SK-N-SH (cell line): ENCODE measurements at regions not wholly inside any gene's neighbourhood (a gene's known extent, or its start where the extent isn't known, plus 50 kb on each side); places are given as distances from the start of the nearest gene placed in this dataset.

Experiments used
- CTCF ChIA-PET: fragments of 300-600, 350-600 bp; formaldehyde crosslinking; extraction: SDS; loops from one replicate; lab custom pipeline; 2021; lab: Yijun Ruan, JAX
- POLR2A ChIA-PET: fragments of 350-600 bp; sonication (Branson Sonifier 250); formaldehyde crosslinking; extraction: SDS; loops from one replicate; lab custom pipeline; 2020; ENCODE audit warnings: antibody characterized with exemption, inconsistent platforms; lab: Yijun Ruan, JAX
- DNase-seq: peaks from one replicate; pipeline ENCODE4 v3.0.0; 2012
- H2AFZ ChIP-seq: fragments of 200-600 bp; sonication (generic); 2 replicates; pipeline ENCODE4 v1.8.1; 2016; ENCODE audit warnings: antibody characterized with exemption, mild to moderate bottlenecking, low read depth
- H3F3A ChIP-seq: fragments of 200-600 bp; sonication (generic); replicated peaks from 2 replicates; pipeline ENCODE3; 2016; ENCODE audit warnings: antibody characterized with exemption, mild to moderate bottlenecking; ENCODE audit not compliant: insufficient read depth
- H3K27ac ChIP-seq, 2 experiments: fragments of 200-500 bp in 1 of 2; fragments of 200-600 bp in 1 of 2; sonication (Bioruptor generic) in 1 of 2; sonication (generic), shearing (Covaris generic) in 1 of 2; 2 replicates each; pipeline versions ENCODE4 v1.5.1 to v1.6.1; 2014 to 2016; ENCODE audit warnings: low read depth in 2 of 2, inconsistent platforms in 1 of 2, low read length in 1 of 2, mild to moderate bottlenecking in 1 of 2, mixed read lengths in 1 of 2
- H3K27me3 ChIP-seq: fragments of 200-600 bp; sonication (generic), shearing (Covaris generic); 2 replicates; pipeline ENCODE4 v1.6.1; 2016; ENCODE audit warnings: mixed run types; ENCODE audit not compliant: insufficient read depth
- H3K36me3 ChIP-seq, 2 experiments: fragments of 200-500 bp in 1 of 2; fragments of 200-600 bp in 1 of 2; sonication (Bioruptor generic) in 1 of 2; sonication (generic) in 1 of 2; replicated peaks in 1 of 2; 2 replicates each; pipeline versions ENCODE3 to v1.5.1; 2014 to 2016; ENCODE audit warnings: low read length in 1 of 2, mild to moderate bottlenecking in 1 of 2; ENCODE audit not compliant: insufficient read depth in 2 of 2, control insufficient read depth in 1 of 2
- H3K4me1 ChIP-seq, 2 experiments: fragments of 200-500 bp in 1 of 2; fragments of 200-600 bp in 1 of 2; sonication (Bioruptor generic) in 1 of 2; sonication (generic), shearing (Covaris generic) in 1 of 2; 2 replicates each; pipeline versions ENCODE4 v1.5.1 to v1.6.1; 2014 to 2016; ENCODE audit warnings: low read depth in 1 of 2, low read length in 1 of 2, mixed run types in 1 of 2; ENCODE audit not compliant: insufficient read depth in 2 of 2, control insufficient read depth in 1 of 2
- H3K4me2 ChIP-seq: fragments of 200-600 bp; sonication (generic), shearing (Covaris generic); 2 replicates; pipeline ENCODE4 v1.6.1; 2017; ENCODE audit warnings: mixed run types
- H3K4me3 ChIP-seq, 2 experiments: fragments of 200-500 bp in 1 of 2; fragments of 200-600 bp in 1 of 2; sonication (Bioruptor generic) in 1 of 2; sonication (generic), shearing (Covaris generic) in 1 of 2; 2 replicates each; pipeline versions ENCODE4 v1.5.1 to v1.8.1; 2014 to 2016; ENCODE audit warnings: low read depth in 2 of 2, inconsistent platforms in 1 of 2, low read length in 1 of 2, mild to moderate bottlenecking in 1 of 2, mixed read lengths in 1 of 2, moderate library complexity in 1 of 2
- H3K79me2 ChIP-seq: fragments of 200-600 bp; sonication (generic); 2 replicates; pipeline ENCODE4 v1.8.1; 2017; ENCODE audit warnings: mild to moderate bottlenecking; ENCODE audit not compliant: insufficient read depth
- H3K9ac ChIP-seq: fragments of 200-600 bp; sonication (generic); 2 replicates; pipeline ENCODE4 v1.6.1; 2017; ENCODE audit warnings: mixed run types
- H3K9me2 ChIP-seq: fragments of 200-600 bp; sonication (generic); 2 replicates; pipeline ENCODE4 v1.6.1; 2017; ENCODE audit warnings: mixed run types
- H3K9me3 ChIP-seq: fragments of 200-600 bp; sonication (generic); 2 replicates; pipeline ENCODE4 v1.6.1; 2017; ENCODE audit warnings: mixed run types, mild to moderate bottlenecking, moderate library complexity
- H4K20me1 ChIP-seq: fragments of 200-600 bp; sonication (generic); 2 replicates; pipeline ENCODE4 v1.6.1; 2017; ENCODE audit warnings: mild to moderate bottlenecking, mixed run types; ENCODE audit not compliant: insufficient read depth
- EZH2phosphoT487 ChIP-seq: fragments of 200-600 bp; sonication (generic); IDR thresholded peaks from 2 replicates; pipeline ENCODE4 v1.6.1; 2017; ENCODE audit warnings: low read depth, mixed run types, mild to moderate bottlenecking, antibody characterized with exemption, moderate library complexity, borderline replicate concordance
- FOXM1 ChIP-seq: IDR thresholded peaks from 2 replicates; pipeline ENCODE4 v1.4.0; 2012; ENCODE audit warnings: low read depth, mild to moderate bottlenecking
- GABPA ChIP-seq: IDR thresholded peaks from 2 replicates; pipeline ENCODE4 v1.4.0; 2012; ENCODE audit warnings: low read depth, mild to moderate bottlenecking
- JUND ChIP-seq: IDR thresholded peaks from 2 replicates; pipeline ENCODE4 v1.4.0; 2012
- RAD21 ChIP-seq: IDR thresholded peaks from 2 replicates; pipeline ENCODE4 v1.6.1; 2012; ENCODE audit warnings: mild to moderate bottlenecking, low read length
- RCOR1 ChIP-seq: fragments of 150-350 bp; IDR thresholded peaks from 2 replicates; pipeline ENCODE4 v1.6.1; 2017; ENCODE audit warnings: antibody characterized with exemption, low read length
- RFX5 ChIP-seq: IDR thresholded peaks from 2 replicates; pipeline ENCODE4 v1.6.1; 2012; ENCODE audit warnings: mild to moderate bottlenecking, improper control_type of control experiment, low read length
- SMC3 ChIP-seq: IDR thresholded peaks from 2 replicates; pipeline ENCODE4 v1.6.1; 2012; ENCODE audit warnings: low read depth, low read length, improper control_type of control experiment
- TAF1 ChIP-seq: IDR thresholded peaks from 2 replicates; pipeline ENCODE4 v1.6.1; 2012; ENCODE audit warnings: low read depth, mild to moderate bottlenecking, low read length, moderate library complexity, borderline replicate concordance
- TCF12 ChIP-seq: IDR thresholded peaks from 2 replicates; pipeline ENCODE4 v1.4.0; 2012
- USF2 ChIP-seq: fragments of 150-350 bp; IDR thresholded peaks from 2 replicates; pipeline ENCODE4 v1.6.1; 2017; ENCODE audit warnings: antibody characterized with exemption, low read length, low read depth, borderline replicate concordance
- YY1 ChIP-seq: IDR thresholded peaks from 2 replicates; pipeline ENCODE4 v1.4.0; 2012; ENCODE audit warnings: low read depth, mild to moderate bottlenecking
- WGBS: methylation state at CpG from one replicate; pipeline ENCODE4 v1.1.6; 2017; ENCODE audit warnings: low lambda C conversion rate; 5-methylcytosine and 5-hydroxymethylcytosine counted together
- TF ChIP-seq, protein P1 (sequence below): IDR thresholded peaks from 2 replicates; pipeline ENCODE4 v1.4.0; 2012; ENCODE audit warnings: low read depth, borderline replicate concordance
- TF ChIP-seq, protein P2 (sequence below): IDR thresholded peaks from 2 replicates; pipeline ENCODE4; 2012
- TF ChIP-seq, protein P3 (sequence below): IDR thresholded peaks from 2 replicates; pipeline ENCODE4 v1.4.0; 2012; ENCODE audit warnings: low read depth
- TF ChIP-seq, protein P4 (sequence below): IDR thresholded peaks from 2 replicates; pipeline ENCODE4 v1.6.1; 2012; ENCODE audit warnings: mild to moderate bottlenecking, low read depth, low read length, moderate library complexity

DNA sequence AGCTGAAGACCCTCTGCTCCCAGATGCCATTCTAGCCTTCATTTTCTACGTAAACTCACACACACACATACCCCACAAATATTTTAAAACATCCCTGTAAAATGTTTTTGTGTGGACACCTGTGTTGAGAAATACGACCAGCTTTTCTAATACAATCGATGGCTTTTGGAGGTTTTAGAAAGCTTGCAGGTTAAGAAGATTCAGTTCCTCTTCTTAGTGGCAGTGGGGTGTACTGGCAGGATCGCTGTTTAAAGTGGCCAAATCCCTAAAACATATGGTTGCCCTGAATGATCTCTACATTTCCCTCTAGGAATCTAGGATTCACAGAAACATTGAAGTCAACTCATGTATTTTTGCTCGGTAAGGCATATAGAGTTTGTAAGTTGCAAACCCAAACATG lies 236.3 kb downstream of the NSG2 start (continued):
- TF ChIP-seq, protein P1, sequence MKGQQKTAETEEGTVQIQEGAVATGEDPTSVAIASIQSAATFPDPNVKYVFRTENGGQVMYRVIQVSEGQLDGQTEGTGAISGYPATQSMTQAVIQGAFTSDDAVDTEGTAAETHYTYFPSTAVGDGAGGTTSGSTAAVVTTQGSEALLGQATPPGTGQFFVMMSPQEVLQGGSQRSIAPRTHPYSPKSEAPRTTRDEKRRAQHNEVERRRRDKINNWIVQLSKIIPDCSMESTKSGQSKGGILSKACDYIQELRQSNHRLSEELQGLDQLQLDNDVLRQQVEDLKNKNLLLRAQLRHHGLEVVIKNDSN: no peak
- no peak for TF ChIP-seq RCOR1

DNA sequence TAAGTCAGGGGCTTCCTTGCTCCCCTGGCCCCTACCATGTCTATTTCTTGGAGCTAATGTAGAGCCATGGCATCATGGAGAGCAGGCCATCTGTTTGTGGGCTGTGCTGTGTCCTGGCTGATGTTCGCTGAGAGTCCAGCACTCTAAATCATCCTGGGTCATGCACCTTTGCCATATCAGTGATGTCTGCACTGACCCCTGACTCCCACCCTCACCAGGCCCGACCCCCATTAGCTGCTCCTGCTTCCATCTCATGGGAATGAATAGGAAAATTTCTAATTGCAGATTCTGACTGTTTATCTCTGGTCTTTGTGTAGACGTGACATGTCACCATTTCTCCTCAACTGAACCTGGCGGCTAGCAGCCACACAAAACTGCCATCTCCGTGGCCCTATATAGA lies 236.9 kb downstream of the NSG2 start:
- TF ChIP-seq RCOR1: no peak
- no peak for TF ChIP-seq GABPA
- TF ChIP-seq EZH2phosphoT487: no peak
- no peak for TF ChIP-seq TCF12
- POLR2A ChIA-PET: no interaction called here
- no peak overlapping the region for H2AFZ ChIP-seq
- H3K4me1 ChIP-seq: no peaks in the 10 kb centered on the region; a peak in 1 of 4 replicates
- DNase-seq: no peak
- H3K9me3 ChIP-seq: no peaks in the 10 kb centered on the region
- H3K4me2 ChIP-seq: no peak overlapping the region
- no peak overlapping the region for H3K4me3 ChIP-seq
- no peaks in the 10 kb centered on the region for H3K9me2 ChIP-seq
- H3K79me2 ChIP-seq: no peaks in the 10 kb centered on the region
- CTCF ChIA-PET: interaction anchor here (1.0 kb wide), 1 partner anchor 23 kb away, joined by 3 read pairs; no protein-coding TSS in a partner anchor
- H3K27ac ChIP-seq: no peak overlapping the region
- H3F3A ChIP-seq: no peaks in the 10 kb centered on the region
- no peak overlapping the region for H3K9ac ChIP-seq
- WGBS: 31% methylated on average over 5 of the region's 5 CpGs
- no peaks in the 10 kb centered on the region for H3K27me3 ChIP-seq
- no peaks in the 10 kb centered on the region for H3K36me3 ChIP-seq
- no peaks in the 10 kb centered on the region for H4K20me1 ChIP-seq

DNA sequence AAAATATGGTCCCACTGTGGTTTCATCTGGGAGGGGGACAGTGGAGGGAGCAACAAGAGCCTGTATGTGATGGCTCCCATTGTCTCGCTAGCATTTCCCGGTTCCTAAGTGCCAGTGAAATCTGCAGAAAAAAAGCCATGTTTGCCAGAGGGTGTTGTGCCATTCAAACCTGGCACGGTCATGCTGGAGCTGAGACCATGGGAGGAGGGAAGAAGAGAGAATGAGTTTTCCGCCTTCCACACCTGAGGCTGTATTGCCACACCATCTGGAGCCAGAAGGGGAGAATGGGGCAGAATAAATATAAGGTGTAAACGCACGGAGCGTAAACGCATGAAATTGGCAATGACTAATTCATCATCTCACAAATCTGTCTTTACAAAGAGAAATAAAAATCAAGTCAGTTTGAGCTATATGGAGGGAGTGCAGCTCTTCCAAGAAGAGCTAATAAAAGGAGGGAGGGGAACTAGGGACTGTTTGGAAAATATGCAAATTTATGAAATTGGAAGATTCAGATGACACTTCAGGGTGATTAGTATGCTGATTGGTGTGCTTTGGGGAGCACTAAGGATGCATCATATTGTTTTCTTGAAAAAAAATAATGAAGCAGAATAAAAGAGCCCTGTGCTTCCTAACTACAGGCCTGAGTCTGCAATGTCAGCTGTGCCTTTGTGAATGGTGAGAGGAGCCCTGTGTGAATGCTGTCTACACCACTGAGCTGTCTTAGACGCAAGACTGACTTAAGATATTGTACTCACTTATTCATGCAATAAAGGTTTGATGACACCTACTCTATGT lies 237.9 kb downstream of the NSG2 start:
- Histone ChIP-seq H3K4me3 (no peak overlapping the region), H3K27me3 (no peaks in the 10 kb centered on the region), H3K36me3 (no peaks in the 10 kb centered on the region), H3K9me3 (no peaks in the 10 kb centered on the region), H3K27ac (no peak overlapping the region), H3F3A (no peaks in the 10 kb centered on the region), H3K9me2 (no peaks in the 10 kb centered on the region), H3K79me2 (no peaks in the 10 kb centered on the region), H4K20me1 (no peaks in the 10 kb centered on the region), H3K4me2 (no peak overlapping the region), H3K9ac (no peak overlapping the region), H3K4me1 (no peaks in the 10 kb centered on the region; a peak in 1 of 4 replicates), H2AFZ (no peak overlapping the region)
- 56% methylated on average over 9 of the region's 9 CpGs for WGBS
- POLR2A ChIA-PET: no interaction called here
- no peak for DNase-seq
- CTCF ChIA-PET: interaction anchor here (1.1 to 1.2 kb wide), 2 partner anchors 12 to 29 kb away, joined by 4 read pairs; no protein-coding TSS in a partner anchor
- TF ChIP-seq, protein P2, sequence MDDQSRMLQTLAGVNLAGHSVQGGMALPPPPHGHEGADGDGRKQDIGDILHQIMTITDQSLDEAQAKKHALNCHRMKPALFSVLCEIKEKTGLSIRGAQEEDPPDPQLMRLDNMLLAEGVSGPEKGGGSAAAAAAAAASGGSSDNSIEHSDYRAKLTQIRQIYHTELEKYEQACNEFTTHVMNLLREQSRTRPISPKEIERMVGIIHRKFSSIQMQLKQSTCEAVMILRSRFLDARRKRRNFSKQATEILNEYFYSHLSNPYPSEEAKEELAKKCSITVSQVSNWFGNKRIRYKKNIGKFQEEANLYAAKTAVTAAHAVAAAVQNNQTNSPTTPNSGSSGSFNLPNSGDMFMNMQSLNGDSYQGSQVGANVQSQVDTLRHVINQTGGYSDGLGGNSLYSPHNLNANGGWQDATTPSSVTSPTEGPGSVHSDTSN: no peak
- no peak for TF ChIP-seq YY1
- TF ChIP-seq TAF1: no peak
- no peak for TF ChIP-seq RFX5
- TF ChIP-seq, protein P3, sequence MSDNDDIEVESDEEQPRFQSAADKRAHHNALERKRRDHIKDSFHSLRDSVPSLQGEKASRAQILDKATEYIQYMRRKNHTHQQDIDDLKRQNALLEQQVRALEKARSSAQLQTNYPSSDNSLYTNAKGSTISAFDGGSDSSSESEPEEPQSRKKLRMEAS: no peak
- TF ChIP-seq JUND: no peak
- TF ChIP-seq USF2: no peak
- TF ChIP-seq, protein P4, sequence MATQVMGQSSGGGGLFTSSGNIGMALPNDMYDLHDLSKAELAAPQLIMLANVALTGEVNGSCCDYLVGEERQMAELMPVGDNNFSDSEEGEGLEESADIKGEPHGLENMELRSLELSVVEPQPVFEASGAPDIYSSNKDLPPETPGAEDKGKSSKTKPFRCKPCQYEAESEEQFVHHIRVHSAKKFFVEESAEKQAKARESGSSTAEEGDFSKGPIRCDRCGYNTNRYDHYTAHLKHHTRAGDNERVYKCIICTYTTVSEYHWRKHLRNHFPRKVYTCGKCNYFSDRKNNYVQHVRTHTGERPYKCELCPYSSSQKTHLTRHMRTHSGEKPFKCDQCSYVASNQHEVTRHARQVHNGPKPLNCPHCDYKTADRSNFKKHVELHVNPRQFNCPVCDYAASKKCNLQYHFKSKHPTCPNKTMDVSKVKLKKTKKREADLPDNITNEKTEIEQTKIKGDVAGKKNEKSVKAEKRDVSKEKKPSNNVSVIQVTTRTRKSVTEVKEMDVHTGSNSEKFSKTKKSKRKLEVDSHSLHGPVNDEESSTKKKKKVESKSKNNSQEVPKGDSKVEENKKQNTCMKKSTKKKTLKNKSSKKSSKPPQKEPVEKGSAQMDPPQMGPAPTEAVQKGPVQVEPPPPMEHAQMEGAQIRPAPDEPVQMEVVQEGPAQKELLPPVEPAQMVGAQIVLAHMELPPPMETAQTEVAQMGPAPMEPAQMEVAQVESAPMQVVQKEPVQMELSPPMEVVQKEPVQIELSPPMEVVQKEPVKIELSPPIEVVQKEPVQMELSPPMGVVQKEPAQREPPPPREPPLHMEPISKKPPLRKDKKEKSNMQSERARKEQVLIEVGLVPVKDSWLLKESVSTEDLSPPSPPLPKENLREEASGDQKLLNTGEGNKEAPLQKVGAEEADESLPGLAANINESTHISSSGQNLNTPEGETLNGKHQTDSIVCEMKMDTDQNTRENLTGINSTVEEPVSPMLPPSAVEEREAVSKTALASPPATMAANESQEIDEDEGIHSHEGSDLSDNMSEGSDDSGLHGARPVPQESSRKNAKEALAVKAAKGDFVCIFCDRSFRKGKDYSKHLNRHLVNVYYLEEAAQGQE: no peak
- TF ChIP-seq RAD21: no peak
- no peak for TF ChIP-seq SMC3
- TF ChIP-seq GABPA: no peak
- no peak for TF ChIP-seq FOXM1
